BE2C (cell line): ENCODE measurements at regions not wholly inside any gene's neighbourhood (a gene's known extent, or its start where the extent isn't known, plus 50 kb on each side); places are given as distances from the start of the nearest gene placed in this dataset.
A peak's percentile ranks its signal among the peaks of the same experiment; 100 is the strongest.

Source experiments
- DNase-seq: peaks from one replicate; pipeline ENCODE4 v3.0.0-alpha.2; 2020
- H3K27me3 ChIP-seq: fragments of 250-450 bp; sonication (Bioruptor Pico); 2 replicates; pipeline ENCODE4 v1.5.1; 2020; ENCODE audit warnings: mild to moderate bottlenecking
- H3K36me3 ChIP-seq: fragments of 250-450 bp; sonication (Bioruptor Pico); 2 replicates; pipeline ENCODE4 v1.5.1; 2020; ENCODE audit warnings: mild to moderate bottlenecking
- H3K4me1 ChIP-seq: fragments of 250-450 bp; sonication (Bioruptor Pico); 2 replicates; pipeline ENCODE4 v1.5.1; 2020
- H3K4me3 ChIP-seq: 2 replicates; pipeline ENCODE4 v1.5.1; 2011; ENCODE audit warnings: low read depth, low read length
- H3K9me3 ChIP-seq: fragments of 250-450 bp; sonication (Bioruptor Pico); 2 replicates; pipeline ENCODE4 v1.5.1; 2020
- TF ChIP-seq, protein P1 (sequence below): IDR thresholded peaks from 2 replicates; pipeline ENCODE4 v1.5.1; 2012; ENCODE audit warnings: mild to moderate bottlenecking, low read depth, low read length

DNA sequence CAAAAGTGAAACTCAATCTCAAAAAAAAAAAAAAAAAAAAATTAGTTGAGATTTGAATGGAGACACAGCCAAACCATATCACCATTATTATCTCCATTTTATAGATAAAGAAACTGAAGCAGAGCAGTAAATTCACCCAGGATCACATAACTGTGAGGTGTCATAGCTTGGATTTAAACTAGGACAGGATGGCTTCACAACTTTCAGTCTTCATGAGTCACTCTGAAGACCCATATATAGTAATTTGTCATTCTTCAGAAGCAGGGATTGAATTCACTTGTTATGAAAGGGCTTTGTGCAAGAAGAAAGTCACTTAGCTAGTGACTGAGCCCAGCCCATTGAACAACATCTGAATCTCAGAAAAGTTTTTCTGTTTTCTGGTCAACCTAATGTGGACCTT, 60.5 kb upstream of the LRIG1 start:
- H3K36me3 ChIP-seq = no peaks in the 10 kb centered on the region
- H3K27me3 ChIP-seq = peaks cover 3% of the 10 kb centered on the region; the same call in 1 of the 2 replicates
- no peak for DNase-seq
- no peak overlapping the region for H3K4me3 ChIP-seq
- H3K9me3 ChIP-seq = no peaks in the 10 kb centered on the region
- TF ChIP-seq, protein P1, sequence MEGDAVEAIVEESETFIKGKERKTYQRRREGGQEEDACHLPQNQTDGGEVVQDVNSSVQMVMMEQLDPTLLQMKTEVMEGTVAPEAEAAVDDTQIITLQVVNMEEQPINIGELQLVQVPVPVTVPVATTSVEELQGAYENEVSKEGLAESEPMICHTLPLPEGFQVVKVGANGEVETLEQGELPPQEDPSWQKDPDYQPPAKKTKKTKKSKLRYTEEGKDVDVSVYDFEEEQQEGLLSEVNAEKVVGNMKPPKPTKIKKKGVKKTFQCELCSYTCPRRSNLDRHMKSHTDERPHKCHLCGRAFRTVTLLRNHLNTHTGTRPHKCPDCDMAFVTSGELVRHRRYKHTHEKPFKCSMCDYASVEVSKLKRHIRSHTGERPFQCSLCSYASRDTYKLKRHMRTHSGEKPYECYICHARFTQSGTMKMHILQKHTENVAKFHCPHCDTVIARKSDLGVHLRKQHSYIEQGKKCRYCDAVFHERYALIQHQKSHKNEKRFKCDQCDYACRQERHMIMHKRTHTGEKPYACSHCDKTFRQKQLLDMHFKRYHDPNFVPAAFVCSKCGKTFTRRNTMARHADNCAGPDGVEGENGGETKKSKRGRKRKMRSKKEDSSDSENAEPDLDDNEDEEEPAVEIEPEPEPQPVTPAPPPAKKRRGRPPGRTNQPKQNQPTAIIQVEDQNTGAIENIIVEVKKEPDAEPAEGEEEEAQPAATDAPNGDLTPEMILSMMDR = no peak
- H3K4me1 ChIP-seq = no peaks in the 10 kb centered on the region

DNA sequence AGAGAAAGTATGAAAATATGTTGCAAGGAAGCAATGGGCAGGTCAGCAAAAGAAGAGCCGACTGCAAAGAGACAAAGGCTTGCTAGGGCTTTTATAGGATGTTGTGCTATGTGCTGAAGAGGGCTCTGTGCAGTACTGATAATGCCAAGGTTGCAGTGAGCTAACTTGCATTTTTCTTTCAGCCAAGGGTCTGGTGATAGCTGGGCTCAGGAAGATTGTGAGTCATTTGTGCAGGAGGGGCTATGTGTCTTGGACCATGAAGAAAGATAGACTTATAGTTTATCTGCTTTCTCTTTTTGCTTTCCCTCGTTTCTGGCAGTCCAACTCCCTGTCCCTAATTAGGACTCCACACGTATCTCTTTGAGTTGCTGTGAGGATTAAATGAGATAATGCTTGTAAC, 64.5 kb upstream of the LRIG1 start:
- Histone ChIP-seq H3K36me3 (no peaks in the 10 kb centered on the region), H3K4me1 (no peaks in the 10 kb centered on the region), H3K4me3 (no peak overlapping the region), H3K9me3 (no peaks in the 10 kb centered on the region), H3K27me3 (peaks cover 3% of the 10 kb centered on the region; the same call in 1 of the 2 replicates)
- TF ChIP-seq, protein P1 = no peak
- DNase-seq = no peak

- H3K36me3 ChIP-seq = no peaks in the 10 kb centered on the region
- DNase-seq = no peak
- H3K27me3 ChIP-seq = peaks cover 3% of the 10 kb centered on the region; the same call in 1 of the 2 replicates
- TF ChIP-seq, protein P1 = no peak
- no peak overlapping the region for H3K4me3 ChIP-seq
- no peaks in the 10 kb centered on the region for H3K9me3 ChIP-seq
- no peaks in the 10 kb centered on the region for H3K4me1 ChIP-seq
These were observed 66.3 kb upstream of the LRIG1 start for GRCh38 chr3:66567077-66567476.

- Histone ChIP-seq H3K27me3 (no peaks in the 10 kb centered on the region), H3K4me1 (no peaks in the 10 kb centered on the region), H3K9me3 (no peaks in the 10 kb centered on the region), H3K4me3 (no peak overlapping the region), H3K36me3 (no peaks in the 10 kb centered on the region)
- DNase-seq = no peak
- TF ChIP-seq, protein P1 = no peak
These were observed 71.4 kb upstream of the LRIG1 start for GRCh38 chr3:66572090-66572675.

- H3K4me3 ChIP-seq = no peak overlapping the region
- TF ChIP-seq, protein P1 = peak; percentile 65
- H3K36me3 ChIP-seq = no peaks in the 10 kb centered on the region
- DNase-seq = peak; percentile 52
- no peaks in the 10 kb centered on the region for H3K9me3 ChIP-seq
- H3K4me1 ChIP-seq = no peaks in the 10 kb centered on the region
- no peaks in the 10 kb centered on the region for H3K27me3 ChIP-seq
These were observed 72.3 kb upstream of the LRIG1 start for GRCh38 chr3:66572938-66573710.

GRCh38 chr3:66574091-66574490, 73.3 kb upstream of the LRIG1 start:
- no peaks in the 10 kb centered on the region for H3K36me3 ChIP-seq
- no peak overlapping the region for H3K4me3 ChIP-seq
- TF ChIP-seq, protein P1 = no peak
- no peaks in the 10 kb centered on the region for H3K27me3 ChIP-seq
- no peaks in the 10 kb centered on the region for H3K4me1 ChIP-seq
- H3K9me3 ChIP-seq = no peaks in the 10 kb centered on the region
- DNase-seq = no peak
